PFSK-1 (cell line): ENCODE measurements at regions not wholly inside any gene's neighbourhood (a gene's known extent, or its start where the extent isn't known, plus 50 kb on each side); places are given as distances from the start of the nearest gene placed in this dataset.

Source experiments
- FOXP2 ChIP-seq: optimal IDR thresholded peaks from 2 replicates; pipeline ENCODE3; 2011; ENCODE audit warnings: borderline replicate concordance, control low read depth, inconsistent platforms; ENCODE audit not compliant: insufficient read depth; ENCODE audit errors: extremely low read length, extremely low read depth
- POLR2AphosphoS5 ChIP-seq: IDR thresholded peaks from 2 replicates; pipeline ENCODE4 v1.6.1; 2012; ENCODE audit warnings: low read depth, mild to moderate bottlenecking, control low read depth, low read length, moderate library complexity
- REST ChIP-seq, 2 experiments: IDR thresholded peaks; 2 replicates each; pipeline versions ENCODE4 v1.6.1 to v1.8.0; 2011 to 2012; ENCODE audit warnings: low read depth in 2 of 2, low read length in 2 of 2, control low read depth in 1 of 2, inconsistent platforms in 1 of 2, mild to moderate bottlenecking in 1 of 2, moderate library complexity in 1 of 2; ENCODE audit not compliant: insufficient read depth in 1 of 2
- SIN3A ChIP-seq: IDR thresholded peaks from 2 replicates; pipeline ENCODE4 v1.6.1; 2012; ENCODE audit warnings: mild to moderate bottlenecking, low read length, moderate library complexity, borderline replicate concordance; ENCODE audit not compliant: insufficient read depth
- TAF1 ChIP-seq: IDR thresholded peaks from 2 replicates; pipeline ENCODE4 v1.6.1; 2012; ENCODE audit warnings: low read length, control low read depth, borderline replicate concordance; ENCODE audit not compliant: insufficient read depth

- no peak for TF ChIP-seq POLR2AphosphoS5
- TF ChIP-seq SIN3A, result no peak
- no peak for TF ChIP-seq FOXP2
- no peak for TF ChIP-seq REST (IDR thresholded peaks at IDR 0.05; ENCODE audit: insufficient read depth in 1 of 2, low read depth in 2 of 2, low read length in 2 of 2)
Observed at GRCh38 chr11:115740324-115740723, 236.1 kb upstream of the CADM1 start.

DNA sequence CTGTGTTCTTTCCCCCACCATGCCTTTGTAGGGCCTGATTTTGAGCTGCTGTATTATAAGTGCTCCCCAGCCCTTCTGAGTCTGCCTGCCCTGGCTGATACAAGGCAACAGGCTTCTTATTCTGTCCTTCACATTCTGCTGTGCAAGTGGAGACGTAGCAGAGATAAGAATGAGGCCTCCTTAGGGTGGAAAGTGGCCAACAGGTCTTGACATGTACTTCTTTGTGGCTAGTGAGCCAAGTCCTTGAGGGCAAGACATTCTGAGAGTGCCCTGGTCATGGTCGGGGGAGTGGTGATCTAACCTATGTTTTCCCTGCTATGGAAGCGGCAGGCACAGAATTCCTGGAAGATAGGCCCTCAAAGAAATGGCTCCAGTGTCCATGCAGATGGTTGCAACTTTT is 235.7 kb upstream of the CADM1 start:
- TF ChIP-seq TAF1, result no peak
- no peak for TF ChIP-seq POLR2AphosphoS5
- no peak for TF ChIP-seq REST (IDR thresholded peaks at IDR 0.05; ENCODE audit: insufficient read depth in 1 of 2, low read depth in 2 of 2, low read length in 2 of 2)
- no peak for TF ChIP-seq SIN3A
- TF ChIP-seq FOXP2, result no peak

DNA sequence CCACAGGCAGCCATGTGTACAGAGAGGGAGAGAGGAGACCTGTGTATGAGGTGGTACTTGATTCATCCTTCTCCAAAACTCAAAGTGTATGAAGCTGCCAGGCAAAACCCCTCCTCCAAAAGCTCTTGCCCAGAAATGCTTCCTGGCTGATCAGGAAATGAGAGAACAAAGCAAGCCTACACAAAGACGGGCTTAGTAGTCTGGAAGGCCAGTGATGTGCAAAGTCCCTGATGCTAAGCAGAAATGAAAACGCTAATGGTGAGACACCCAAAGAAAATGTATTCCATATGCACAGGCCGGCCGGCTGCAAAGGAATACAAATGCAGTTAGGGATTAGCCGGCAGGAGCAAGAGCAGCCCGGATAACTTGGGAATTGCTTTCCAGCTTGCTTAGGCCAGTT is 234.9 kb upstream of the CADM1 start:
- TF ChIP-seq TAF1, result no peak
- TF ChIP-seq FOXP2, result no peak
- TF ChIP-seq REST (IDR thresholded peaks at IDR 0.05; ENCODE audit: insufficient read depth in 1 of 2, low read depth in 2 of 2, low read length in 2 of 2), result no peak
- TF ChIP-seq SIN3A, result no peak
- TF ChIP-seq POLR2AphosphoS5, result no peak

DNA sequence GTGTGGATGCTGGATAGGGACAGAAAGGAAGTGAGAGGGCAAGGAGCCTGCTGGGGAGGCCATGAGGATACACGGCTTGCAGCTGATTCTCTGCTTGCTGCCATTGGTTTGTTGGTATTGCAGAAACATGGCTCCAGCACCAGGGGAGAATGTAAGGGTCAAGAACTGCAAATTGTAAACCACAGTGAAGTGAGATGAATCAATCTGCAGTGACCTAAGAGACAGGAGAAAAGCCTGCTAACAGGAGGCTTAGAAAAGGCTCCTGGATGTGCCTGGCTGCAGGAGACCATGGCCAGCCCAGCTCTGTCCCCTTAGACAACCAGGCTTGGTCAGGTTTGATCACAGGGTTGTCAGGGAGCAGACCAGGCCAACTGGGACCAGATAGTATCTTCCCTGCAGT is 233.7 kb upstream of the CADM1 start:
- no peak for TF ChIP-seq SIN3A
- TF ChIP-seq POLR2AphosphoS5, result no peak
- no peak for TF ChIP-seq FOXP2
- TF ChIP-seq TAF1, result no peak
- TF ChIP-seq REST (IDR thresholded peaks at IDR 0.05; ENCODE audit: insufficient read depth in 1 of 2, low read depth in 2 of 2, low read length in 2 of 2), result no peak

- TF ChIP-seq SIN3A (no peak), TAF1 (no peak), FOXP2 (no peak), REST (IDR thresholded peaks at IDR 0.05; ENCODE audit: insufficient read depth in 1 of 2, low read depth in 2 of 2, low read length in 2 of 2) (no peak), POLR2AphosphoS5 (no peak)
Observed at GRCh38 chr11:115736146-115736545, 231.9 kb upstream of the CADM1 start.
